Esophagus muscularis mucosa (tissue), 3 donors: ENCODE measurements at regions not wholly inside any gene's neighbourhood (a gene's known extent, or its start where the extent isn't known, plus 50 kb on each side); places are given as distances from the start of the nearest gene placed in this dataset.

Experiments used
- CTCF ChIP-seq, 3 experiments: fragments of 200-600 bp in 2 of 3; fragments of 450-650 bp in 1 of 3; sonication (generic) in 2 of 3; IDR thresholded peaks; one replicate each; pipeline ENCODE4 v1.5.1; 2017 to 2019; ENCODE audit warnings: antibody characterized with exemption in 3 of 3, mild to moderate bottlenecking in 2 of 3, moderate library complexity in 1 of 3
- POLR2AphosphoS5 ChIP-seq, 2 donors: sonication (generic); formaldehyde crosslinking; IDR thresholded peaks; one replicate each; pipeline ENCODE4 v1.6.1; 2017; ENCODE audit warnings: antibody characterized with exemption in 2 of 2

GRCh38 chr4:132383571-132384199 is 765.4 kb upstream of the PCDH10 start:
- TF ChIP-seq POLR2AphosphoS5 (IDR thresholded peaks at IDR 0.05) = no peak
- no peak for TF ChIP-seq CTCF (IDR thresholded peaks at IDR 0.05)
